ENCODE measurements at regions not wholly inside any gene's neighbourhood (a gene's known extent, or its start where the extent isn't known, plus 50 kb on each side); places are given as distances from the start of the nearest gene placed in this dataset.

DNA sequence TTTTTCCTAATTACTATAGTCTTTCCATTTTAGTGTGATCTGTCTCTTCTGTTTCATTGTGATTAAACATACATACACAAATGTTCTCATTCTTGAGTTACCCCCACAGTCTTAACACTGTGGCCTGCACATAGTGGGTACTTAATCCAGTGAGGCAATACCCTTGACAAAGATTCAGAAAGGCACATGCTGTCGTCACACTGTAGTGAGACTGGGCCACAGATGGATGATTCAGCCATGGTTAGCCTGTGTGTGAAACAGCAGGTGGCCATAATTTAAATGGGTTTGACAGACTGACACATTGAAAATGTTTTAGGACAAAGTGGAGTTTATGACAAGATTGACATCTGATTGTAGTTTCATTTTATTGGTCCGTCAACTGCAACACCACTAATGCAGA lies 313.1 kb downstream of the C11orf87 start:
- TF ChIP-seq, protein P1, sequence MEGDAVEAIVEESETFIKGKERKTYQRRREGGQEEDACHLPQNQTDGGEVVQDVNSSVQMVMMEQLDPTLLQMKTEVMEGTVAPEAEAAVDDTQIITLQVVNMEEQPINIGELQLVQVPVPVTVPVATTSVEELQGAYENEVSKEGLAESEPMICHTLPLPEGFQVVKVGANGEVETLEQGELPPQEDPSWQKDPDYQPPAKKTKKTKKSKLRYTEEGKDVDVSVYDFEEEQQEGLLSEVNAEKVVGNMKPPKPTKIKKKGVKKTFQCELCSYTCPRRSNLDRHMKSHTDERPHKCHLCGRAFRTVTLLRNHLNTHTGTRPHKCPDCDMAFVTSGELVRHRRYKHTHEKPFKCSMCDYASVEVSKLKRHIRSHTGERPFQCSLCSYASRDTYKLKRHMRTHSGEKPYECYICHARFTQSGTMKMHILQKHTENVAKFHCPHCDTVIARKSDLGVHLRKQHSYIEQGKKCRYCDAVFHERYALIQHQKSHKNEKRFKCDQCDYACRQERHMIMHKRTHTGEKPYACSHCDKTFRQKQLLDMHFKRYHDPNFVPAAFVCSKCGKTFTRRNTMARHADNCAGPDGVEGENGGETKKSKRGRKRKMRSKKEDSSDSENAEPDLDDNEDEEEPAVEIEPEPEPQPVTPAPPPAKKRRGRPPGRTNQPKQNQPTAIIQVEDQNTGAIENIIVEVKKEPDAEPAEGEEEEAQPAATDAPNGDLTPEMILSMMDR (IDR thresholded peaks at IDR 0.05) = no peak
- TF ChIP-seq POLR2A (IDR thresholded peaks at IDR 0.05) = no peak
